Adrenal gland (tissue), 9 donors: ENCODE measurements at regions not wholly inside any gene's neighbourhood (a gene's known extent, or its start where the extent isn't known, plus 50 kb on each side); places are given as distances from the start of the nearest gene placed in this dataset.

Experiments
- DNase-seq, 7 donors: peaks; one replicate each; pipeline ENCODE4 v3.0.0-alpha.2; 2019 to 2020
- H3K27ac ChIP-seq, 5 donors: fragments of 200-600 bp; sonication (generic) in 4 of 5; 1 replicate in 3 of 5; 2 replicates in 2 of 5; pipeline versions ENCODE4 v1.5.1 to v1.8.0; 2016 to 2020; ENCODE audit warnings: mild to moderate bottlenecking in 1 of 5
- H3K27me3 ChIP-seq: fragments of 200-600 bp; 2 replicates; pipeline ENCODE4 v1.8.0; 2021
- H3K36me3 ChIP-seq, 2 donors: fragments of 200-600 bp; replicated peaks in 1 of 2; 1 replicate in 1 of 2; 2 replicates in 1 of 2; pipeline versions ENCODE4 v1.5.1 to v1.8.0; 2018 to 2022
- H3K4me1 ChIP-seq, 2 donors: fragments of 200-600 bp; replicated peaks in 1 of 2; 1 replicate in 1 of 2; 2 replicates in 1 of 2; pipeline versions ENCODE4 v1.5.1 to v1.8.0; 2018 to 2021
- H3K4me3 ChIP-seq, 4 donors: fragments of 200-600 bp; sonication (generic) in 3 of 4; one replicate each; pipeline ENCODE4 v1.5.1; 2016 to 2018
- H3K9me3 ChIP-seq, 3 donors: fragments of 200-600 bp; sonication (generic) in 1 of 3; replicated peaks in 1 of 3; 1 replicate in 2 of 3; 2 replicates in 1 of 3; pipeline versions ENCODE4 v1.5.1 to v1.8.0; 2016 to 2021
- POLR2A ChIP-seq, 2 donors: fragments of 450-650 bp; IDR thresholded peaks; one replicate each; pipeline ENCODE4 v1.6.1; 2017; ENCODE audit warnings: antibody characterized with exemption in 2 of 2, mild to moderate bottlenecking in 2 of 2, moderate library complexity in 1 of 2
- WGBS, 4 donors: extraction: QIAGEN DNeasy Blood & Tissue Kit in 2 of 4; methylation state at CpG; one replicate each; pipeline versions ENCODE4 v1.1.5 to v1.1.7; 2013 to 2017; 5-methylcytosine and 5-hydroxymethylcytosine counted together
- intact Hi-C, 2 donors: fragments of 100-400 bp; cut with DNase I; formaldehyde crosslinking; loops; one replicate each; pipeline versions ENCODE4 v1.14.1 to v1.15.0; 2022 to 2023
- TF ChIP-seq, protein P1 (sequence below), 6 experiments: fragments of 450-650 bp in 4 of 6; fragments of 200-600 bp in 2 of 6; sonication (generic) in 1 of 6; IDR thresholded peaks; 1 replicate in 5 of 6; 2 replicates in 1 of 6; pipeline versions ENCODE4 v1.5.1 to v1.8.0; 2016 to 2021; ENCODE audit warnings: antibody characterized with exemption in 6 of 6, mild to moderate bottlenecking in 2 of 6, moderate library complexity in 1 of 6
- donor health status: healthy with polysubstance abuse.
- donor health status: Bipolar disorder and iron deficiency.
- donor health status: DM: yes; HTN: yes; CAD: no.
- donor health status: DM: no; HTN: no; CAD: no.
- donor health status: DM: no; HTN: no; CAD: no.

- no peaks in the 10 kb centered on the region for H3K27me3 ChIP-seq
- intact Hi-C loops: no loop called here
- WGBS, 4 donors: 62 to 69% (median 68%) methylated on average over 2 of the region's 2 CpGs
Observed at GRCh38 chr5:129372025-129372424, 88.1 kb upstream of the ADAMTS19 start.

DNA sequence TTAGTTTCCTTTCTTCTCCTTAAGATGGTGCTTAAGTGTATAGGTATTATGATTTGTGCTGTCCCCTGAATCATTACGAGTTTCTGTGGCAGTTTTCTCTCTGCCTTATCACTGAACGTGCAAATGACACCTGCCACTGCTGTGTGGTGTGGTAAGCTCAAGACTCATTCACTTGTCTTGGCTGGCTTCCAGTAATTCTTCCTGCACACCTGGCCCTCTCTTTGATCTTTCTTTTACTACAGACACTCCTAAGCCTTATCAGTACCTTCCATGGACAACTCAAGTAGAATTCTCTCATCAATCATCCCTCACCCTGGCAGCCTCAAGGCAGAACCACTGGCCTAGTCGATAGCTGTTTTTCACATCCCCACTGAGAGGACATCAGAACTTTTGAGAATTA, 82.6 kb upstream of the ADAMTS19 start:
- no peak for TF ChIP-seq POLR2A (IDR thresholded peaks at IDR 0.05)
- TF ChIP-seq, protein P1, sequence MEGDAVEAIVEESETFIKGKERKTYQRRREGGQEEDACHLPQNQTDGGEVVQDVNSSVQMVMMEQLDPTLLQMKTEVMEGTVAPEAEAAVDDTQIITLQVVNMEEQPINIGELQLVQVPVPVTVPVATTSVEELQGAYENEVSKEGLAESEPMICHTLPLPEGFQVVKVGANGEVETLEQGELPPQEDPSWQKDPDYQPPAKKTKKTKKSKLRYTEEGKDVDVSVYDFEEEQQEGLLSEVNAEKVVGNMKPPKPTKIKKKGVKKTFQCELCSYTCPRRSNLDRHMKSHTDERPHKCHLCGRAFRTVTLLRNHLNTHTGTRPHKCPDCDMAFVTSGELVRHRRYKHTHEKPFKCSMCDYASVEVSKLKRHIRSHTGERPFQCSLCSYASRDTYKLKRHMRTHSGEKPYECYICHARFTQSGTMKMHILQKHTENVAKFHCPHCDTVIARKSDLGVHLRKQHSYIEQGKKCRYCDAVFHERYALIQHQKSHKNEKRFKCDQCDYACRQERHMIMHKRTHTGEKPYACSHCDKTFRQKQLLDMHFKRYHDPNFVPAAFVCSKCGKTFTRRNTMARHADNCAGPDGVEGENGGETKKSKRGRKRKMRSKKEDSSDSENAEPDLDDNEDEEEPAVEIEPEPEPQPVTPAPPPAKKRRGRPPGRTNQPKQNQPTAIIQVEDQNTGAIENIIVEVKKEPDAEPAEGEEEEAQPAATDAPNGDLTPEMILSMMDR (IDR thresholded peaks at IDR 0.05): no peak
- H3K9me3 ChIP-seq: no peaks in the 10 kb centered on the region
- no peaks in the 10 kb centered on the region for H3K36me3 ChIP-seq
- DNase-seq: no peak
- no peak overlapping the region for H3K27ac ChIP-seq
- no peaks in the 10 kb centered on the region for H3K27me3 ChIP-seq
- no peak overlapping the region for H3K4me3 ChIP-seq
- WGBS, 4 donors: 40 to 62% (median 42%) methylated on average over 3 of the region's 3 CpGs
- intact Hi-C loops: no loop called here
- no peaks in the 10 kb centered on the region for H3K4me1 ChIP-seq

More at GRCh38 chr5:129372025-129372424, 88.1 kb upstream of the ADAMTS19 start:
- no peak for DNase-seq
- Histone ChIP-seq H3K36me3 (no peaks in the 10 kb centered on the region), H3K27ac (no peak overlapping the region), H3K9me3 (no peaks in the 10 kb centered on the region), H3K4me3 (peak overlapping the region in 1 of 4 donors; percentile 1), H3K4me1 (no peaks in the 10 kb centered on the region)
- TF ChIP-seq, protein P1 (IDR thresholded peaks at IDR 0.05): no peak
- no peak for TF ChIP-seq POLR2A (IDR thresholded peaks at IDR 0.05)

DNA sequence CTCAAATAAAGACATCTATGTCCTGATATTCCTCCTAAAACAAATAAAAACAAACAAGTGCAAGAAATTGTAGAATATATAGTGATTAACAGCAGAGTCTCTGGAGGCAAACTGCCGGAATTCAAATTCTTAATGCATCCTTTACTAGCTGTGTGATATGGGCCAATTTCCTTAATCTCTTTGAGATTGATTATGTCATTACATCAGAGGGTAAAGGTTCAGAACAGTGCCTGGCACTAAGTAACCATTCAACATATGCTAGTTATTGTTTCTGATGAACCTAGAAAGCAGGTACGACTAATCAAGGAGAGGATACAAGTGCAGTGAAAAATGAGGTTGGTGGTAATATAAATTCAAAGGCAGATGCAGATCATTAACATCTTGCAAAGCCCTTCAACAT, 81.1 kb upstream of the ADAMTS19 start:
- Histone ChIP-seq H3K27ac (no peak overlapping the region), H3K36me3 (no peaks in the 10 kb centered on the region), H3K9me3 (no peaks in the 10 kb centered on the region), H3K27me3 (no peaks in the 10 kb centered on the region), H3K4me1 (no peaks in the 10 kb centered on the region), H3K4me3 (no peak overlapping the region)
- intact Hi-C loops: no loop called here
- 85 to 90% (median 87%) methylated on average over 2 of the region's 2 CpGs for WGBS, 4 donors
- DNase-seq: no peak
- no peak for TF ChIP-seq POLR2A (IDR thresholded peaks at IDR 0.05)
- TF ChIP-seq, protein P1 (IDR thresholded peaks at IDR 0.05): no peak

- TF ChIP-seq, protein P1 (IDR thresholded peaks at IDR 0.05): no peak
- no peak for TF ChIP-seq POLR2A (IDR thresholded peaks at IDR 0.05)
- no peaks in the 10 kb centered on the region for H3K36me3 ChIP-seq
- H3K27me3 ChIP-seq: no peaks in the 10 kb centered on the region
- 80 to 86% (median 83%) methylated on average over 4 of the region's 4 CpGs for WGBS, 4 donors
- H3K27ac ChIP-seq: no peak overlapping the region
- intact Hi-C loops: no loop called here
- no peaks in the 10 kb centered on the region for H3K4me1 ChIP-seq
- no peak overlapping the region for H3K4me3 ChIP-seq
- no peak for DNase-seq
- H3K9me3 ChIP-seq: no peaks in the 10 kb centered on the region
Observed at GRCh38 chr5:129379406-129379805, 80.7 kb upstream of the ADAMTS19 start.
